DOHH2 (cell line): ENCODE measurements at regions not wholly inside any gene's neighbourhood (a gene's known extent, or its start where the extent isn't known, plus 50 kb on each side); places are given as distances from the start of the nearest gene placed in this dataset.

Experiments used
- H3F3A ChIP-seq: fragments of 200-600 bp; sonication (generic), shearing (Covaris generic); 2 replicates; pipeline ENCODE4 v1.6.0; 2016; ENCODE audit warnings: antibody characterized with exemption, mild to moderate bottlenecking; ENCODE audit not compliant: control insufficient read depth, insufficient read depth
- H3K27ac ChIP-seq: fragments of 200-600 bp; sonication (generic); 2 replicates; pipeline ENCODE4 v1.5.1; 2014; ENCODE audit warnings: low read depth, mild to moderate bottlenecking, low read length, moderate library complexity
- H3K27me3 ChIP-seq: fragments of 200-600 bp; sonication (generic); 2 replicates; pipeline ENCODE4 v1.6.1; 2014; ENCODE audit warnings: mild to moderate bottlenecking, low read length, mixed read lengths; ENCODE audit not compliant: control insufficient read depth
- H3K36me3 ChIP-seq: fragments of 200-600 bp; sonication (generic); 2 replicates; pipeline ENCODE4 v1.6.1; 2014; ENCODE audit warnings: mild to moderate bottlenecking, low read length, moderate library complexity, mixed read lengths; ENCODE audit not compliant: control insufficient read depth
- H3K4me1 ChIP-seq: fragments of 200-600 bp; sonication (generic); 2 replicates; pipeline ENCODE4 v1.6.1; 2014; ENCODE audit warnings: mild to moderate bottlenecking, low read length, mixed read lengths; ENCODE audit not compliant: control insufficient read depth
- H3K4me2 ChIP-seq: fragments of 200-600 bp; sonication (generic); 2 replicates; pipeline ENCODE4 v1.6.0; 2014; ENCODE audit warnings: mild to moderate bottlenecking, low read length, moderate library complexity
- H3K4me3 ChIP-seq: fragments of 200-600 bp; sonication (generic); 2 replicates; pipeline ENCODE4 v1.5.1; 2014; ENCODE audit warnings: mild to moderate bottlenecking, low read length, mixed read lengths
- H3K79me2 ChIP-seq: fragments of 200-600 bp; sonication (generic); 2 replicates; pipeline ENCODE4 v1.6.1; 2014; ENCODE audit warnings: mild to moderate bottlenecking, low read length, mixed read lengths; ENCODE audit not compliant: control insufficient read depth
- H3K9me2 ChIP-seq: fragments of 200-600 bp; sonication (generic); replicated peaks from 2 replicates; pipeline ENCODE4 v1.6.1; 2014; ENCODE audit warnings: mild to moderate bottlenecking, low read length, mixed read lengths; ENCODE audit not compliant: control insufficient read depth
- H3K9me3 ChIP-seq: fragments of 200-600 bp; sonication (generic); 2 replicates; pipeline ENCODE4 v1.6.1; 2014; ENCODE audit warnings: antibody characterized with exemption, low read length, mixed read lengths; ENCODE audit not compliant: control insufficient read depth, insufficient read depth
- H4K20me1 ChIP-seq: fragments of 200-600 bp; sonication (generic); 2 replicates; pipeline ENCODE4 v1.6.0; 2014; ENCODE audit warnings: low read depth, mild to moderate bottlenecking, antibody characterized with exemption, low read length, moderate library complexity; ENCODE audit not compliant: control insufficient read depth, insufficient read depth
- CTCF ChIP-seq: fragments of 200-600 bp; sonication (generic); IDR thresholded peaks from one replicate; pipeline ENCODE4 v1.5.1; 2014; ENCODE audit warnings: antibody characterized with exemption, mild to moderate bottlenecking, low read depth, low read length; ENCODE audit not compliant: poor library complexity, severe bottlenecking
- EZH2phosphoT487 ChIP-seq: fragments of 200-600 bp; sonication (generic); IDR thresholded peaks from 2 replicates; pipeline ENCODE4 v1.6.1; 2017; ENCODE audit warnings: borderline replicate concordance, mild to moderate bottlenecking, antibody characterized with exemption, low read length, moderate library complexity, mixed read lengths

- Histone ChIP-seq H3K4me1 (peaks cover 8% of the 10 kb centered on the region; the same call in 1 of the 2 replicates), H3K79me2 (no peaks in the 10 kb centered on the region), H3K27me3 (no peaks in the 10 kb centered on the region), H3K27ac (no peak overlapping the region), H3K36me3 (no peaks in the 10 kb centered on the region), H4K20me1 (no peaks in the 10 kb centered on the region), H3K9me2 (no peaks in the 10 kb centered on the region), H3F3A (no peaks in the 10 kb centered on the region), H3K4me2 (no peak overlapping the region), H3K9me3 (no peaks in the 10 kb centered on the region), H3K4me3 (no peak overlapping the region)
- TF ChIP-seq EZH2phosphoT487 (no peak), CTCF (no peak)
These were observed 95.3 kb upstream of the PTPN13 start for GRCh38 chr4:86498863-86499166.

GRCh38 chr4:86500527-86500926 lies 93.6 kb upstream of the PTPN13 start:
- H3K4me2 ChIP-seq: no peak overlapping the region
- H3K9me3 ChIP-seq: no peaks in the 10 kb centered on the region
- no peaks in the 10 kb centered on the region for H4K20me1 ChIP-seq
- no peaks in the 10 kb centered on the region for H3K27me3 ChIP-seq
- no peak overlapping the region for H3K27ac ChIP-seq
- no peak overlapping the region for H3K4me3 ChIP-seq
- TF ChIP-seq CTCF (no peak), EZH2phosphoT487 (no peak)
- no peaks in the 10 kb centered on the region for H3K9me2 ChIP-seq
- H3F3A ChIP-seq: no peaks in the 10 kb centered on the region
- H3K79me2 ChIP-seq: no peaks in the 10 kb centered on the region
- peaks cover 8% of the 10 kb centered on the region; the same call in 1 of the 2 replicates for H3K4me1 ChIP-seq
- no peaks in the 10 kb centered on the region for H3K36me3 ChIP-seq

GRCh38 chr4:86502081-86502480 lies 92.0 kb upstream of the PTPN13 start:
- TF ChIP-seq CTCF (no peak), EZH2phosphoT487 (no peak)

GRCh38 chr4:86506591-86506990 lies 87.5 kb upstream of the PTPN13 start:
- no peak overlapping the region for H3K27ac ChIP-seq
- no peaks in the 10 kb centered on the region for H3K36me3 ChIP-seq
- no peaks in the 10 kb centered on the region for H3K79me2 ChIP-seq
- no peaks in the 10 kb centered on the region for H3K9me2 ChIP-seq
- H3F3A ChIP-seq: no peaks in the 10 kb centered on the region
- no peaks in the 10 kb centered on the region for H4K20me1 ChIP-seq
- no peaks in the 10 kb centered on the region for H3K9me3 ChIP-seq
- H3K4me1 ChIP-seq: no peaks in the 10 kb centered on the region
- no peaks in the 10 kb centered on the region for H3K27me3 ChIP-seq
- no peak overlapping the region for H3K4me2 ChIP-seq
- H3K4me3 ChIP-seq: no peak overlapping the region
- TF ChIP-seq EZH2phosphoT487 (no peak), CTCF (no peak)

More at GRCh38 chr4:86502081-86502480, 92.0 kb upstream of the PTPN13 start:
- H3K9me3 ChIP-seq: no peaks in the 10 kb centered on the region
- H3K4me2 ChIP-seq: no peak overlapping the region
- H3K79me2 ChIP-seq: no peaks in the 10 kb centered on the region
- H3K4me3 ChIP-seq: no peak overlapping the region
- no peak overlapping the region for H3K27ac ChIP-seq
- no peaks in the 10 kb centered on the region for H3K27me3 ChIP-seq
- no peaks in the 10 kb centered on the region for H3K9me2 ChIP-seq
- H3F3A ChIP-seq: no peaks in the 10 kb centered on the region
- no peaks in the 10 kb centered on the region for H4K20me1 ChIP-seq
- H3K36me3 ChIP-seq: no peaks in the 10 kb centered on the region
- peaks cover 2% of the 10 kb centered on the region; the same call in 1 of the 2 replicates for H3K4me1 ChIP-seq
